Hepatocyte (in vitro differentiated cells): ENCODE measurements at regions not wholly inside any gene's neighbourhood (a gene's known extent, or its start where the extent isn't known, plus 50 kb on each side); places are given as distances from the start of the nearest gene placed in this dataset.

ENCODE experiments used
- DNase-seq: peaks from one replicate; pipeline ENCODE4 v3.0.0-alpha.2; 2016; ENCODE audit warnings: low spot score
- H2AFZ ChIP-seq: fragments of 200-600 bp; sonication (generic); 2 replicates; pipeline ENCODE4 v1.6.0; 2016; ENCODE audit warnings: antibody characterized with exemption, mild to moderate bottlenecking
- H3K27ac ChIP-seq: fragments of 200-600 bp; sonication (generic); 2 replicates; pipeline ENCODE4 v1.5.1; 2016; ENCODE audit warnings: mild to moderate bottlenecking
- H3K27me3 ChIP-seq: fragments of 200-600 bp; sonication (generic); 2 replicates; pipeline ENCODE4 v1.6.1; 2016
- H3K36me3 ChIP-seq: fragments of 200-600 bp; sonication (generic); replicated peaks from 2 replicates; pipeline ENCODE4 v1.5.1; 2016; ENCODE audit warnings: low read depth; ENCODE audit not compliant: insufficient read depth
- H3K4me1 ChIP-seq: fragments of 200-600 bp; sonication (generic); 2 replicates; pipeline ENCODE4 v1.5.1; 2016; ENCODE audit warnings: mild to moderate bottlenecking, moderate library complexity; ENCODE audit not compliant: insufficient read depth
- H3K4me2 ChIP-seq: fragments of 200-600 bp; sonication (generic); 2 replicates; pipeline ENCODE4 v1.6.0; 2016
- H3K4me3 ChIP-seq: fragments of 200-600 bp; sonication (generic); 2 replicates; pipeline ENCODE4 v1.5.1; 2016; ENCODE audit warnings: mild to moderate bottlenecking
- H3K79me2 ChIP-seq: fragments of 200-600 bp; sonication (generic); 2 replicates; pipeline ENCODE4 v1.6.0; 2017; ENCODE audit warnings: mild to moderate bottlenecking
- H3K9me2 ChIP-seq: fragments of 200-600 bp; sonication (generic); replicated peaks from 2 replicates; pipeline ENCODE4 v1.6.0; 2017; ENCODE audit warnings: mild to moderate bottlenecking; ENCODE audit not compliant: insufficient read depth
- H3K9me3 ChIP-seq: fragments of 200-600 bp; sonication (generic); 2 replicates; pipeline ENCODE4 v1.5.1; 2016; ENCODE audit warnings: low read depth, mild to moderate bottlenecking
- H4K20me1 ChIP-seq: fragments of 200-600 bp; sonication (generic); 2 replicates; pipeline ENCODE4 v1.6.0; 2016; ENCODE audit warnings: mild to moderate bottlenecking; ENCODE audit not compliant: insufficient read depth, poor library complexity, severe bottlenecking
- EZH2 ChIP-seq: fragments of 200-600 bp; sonication (generic); IDR thresholded peaks from 2 replicates; pipeline ENCODE4 v1.6.1; 2016; ENCODE audit warnings: antibody characterized with exemption, mild to moderate bottlenecking, borderline replicate concordance
- EZH2phosphoT487 ChIP-seq: fragments of 200-600 bp; sonication (generic); IDR thresholded peaks from one replicate; pipeline ENCODE4 v1.6.1; 2018; ENCODE audit warnings: antibody characterized with exemption, mild to moderate bottlenecking, low read depth, moderate library complexity; ENCODE audit not compliant: unreplicated experiment, severe bottlenecking
- WGBS: methylation state at CpG from one replicate; pipeline ENCODE4 v1.1.6; 2016; ENCODE audit warnings: low lambda C conversion rate; ENCODE audit errors: missing lambda C conversion rate; 5-methylcytosine and 5-hydroxymethylcytosine counted together
- TF ChIP-seq, protein P1 (sequence below): fragments of 200-600 bp; sonication (generic); IDR thresholded peaks from 2 replicates; pipeline ENCODE4 v1.5.1; 2016; ENCODE audit warnings: antibody characterized with exemption, mild to moderate bottlenecking; ENCODE audit not compliant: poor library complexity

- Histone ChIP-seq H3K4me1 (no peaks in the 10 kb centered on the region), H2AFZ (no peak overlapping the region), H3K4me2 (no peak overlapping the region), H3K36me3 (no peaks in the 10 kb centered on the region), H4K20me1 (no peaks in the 10 kb centered on the region), H3K4me3 (no peak overlapping the region), H3K27ac (no peak overlapping the region), H3K79me2 (no peaks in the 10 kb centered on the region), H3K27me3 (no peaks in the 10 kb centered on the region), H3K9me2 (no peaks in the 10 kb centered on the region), H3K9me3 (no peaks in the 10 kb centered on the region)
- DNase-seq = no peak
- WGBS = 89% methylated on average over 2 of the region's 2 CpGs
- TF ChIP-seq EZH2phosphoT487 (no peak), EZH2 (no peak)
- TF ChIP-seq, protein P1, sequence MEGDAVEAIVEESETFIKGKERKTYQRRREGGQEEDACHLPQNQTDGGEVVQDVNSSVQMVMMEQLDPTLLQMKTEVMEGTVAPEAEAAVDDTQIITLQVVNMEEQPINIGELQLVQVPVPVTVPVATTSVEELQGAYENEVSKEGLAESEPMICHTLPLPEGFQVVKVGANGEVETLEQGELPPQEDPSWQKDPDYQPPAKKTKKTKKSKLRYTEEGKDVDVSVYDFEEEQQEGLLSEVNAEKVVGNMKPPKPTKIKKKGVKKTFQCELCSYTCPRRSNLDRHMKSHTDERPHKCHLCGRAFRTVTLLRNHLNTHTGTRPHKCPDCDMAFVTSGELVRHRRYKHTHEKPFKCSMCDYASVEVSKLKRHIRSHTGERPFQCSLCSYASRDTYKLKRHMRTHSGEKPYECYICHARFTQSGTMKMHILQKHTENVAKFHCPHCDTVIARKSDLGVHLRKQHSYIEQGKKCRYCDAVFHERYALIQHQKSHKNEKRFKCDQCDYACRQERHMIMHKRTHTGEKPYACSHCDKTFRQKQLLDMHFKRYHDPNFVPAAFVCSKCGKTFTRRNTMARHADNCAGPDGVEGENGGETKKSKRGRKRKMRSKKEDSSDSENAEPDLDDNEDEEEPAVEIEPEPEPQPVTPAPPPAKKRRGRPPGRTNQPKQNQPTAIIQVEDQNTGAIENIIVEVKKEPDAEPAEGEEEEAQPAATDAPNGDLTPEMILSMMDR = no peak
Observed at GRCh38 chr4:160044693-160045092, 941.8 kb downstream of the RAPGEF2 start.

DNA sequence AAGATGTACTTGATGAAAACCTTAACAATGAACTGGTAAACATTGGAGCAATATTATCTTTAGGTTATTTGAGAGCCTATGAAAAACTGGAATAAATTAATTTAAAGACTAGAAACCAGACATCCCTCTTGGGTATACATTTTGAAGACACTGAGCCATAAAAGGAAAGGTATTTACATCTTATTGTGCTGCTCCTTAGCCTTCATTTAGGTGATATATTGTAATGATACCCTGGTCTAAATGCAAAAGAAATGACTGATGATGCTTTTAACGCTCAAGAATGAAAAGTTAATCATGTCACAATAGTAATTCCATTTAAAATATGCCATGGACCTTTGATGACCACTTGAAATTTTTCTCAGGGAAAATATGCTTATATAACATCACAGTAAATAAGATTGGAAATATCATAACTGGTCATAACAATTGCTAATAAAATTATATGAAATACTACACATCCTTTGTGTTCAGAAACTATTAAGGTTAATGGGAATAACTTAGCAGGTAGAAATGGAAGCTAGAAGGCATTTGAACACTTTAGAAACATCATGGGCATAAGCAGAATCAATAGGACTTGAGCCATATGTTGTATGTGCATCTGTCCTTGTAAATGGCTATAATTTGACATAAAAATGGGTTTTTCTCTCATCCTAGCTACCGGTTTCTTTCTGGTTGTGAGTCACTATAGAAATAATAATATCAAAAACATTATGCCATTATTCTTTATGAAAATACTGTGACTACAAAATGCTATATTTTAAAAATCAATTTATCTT, 979.7 kb downstream of the RAPGEF2 start:
- H2AFZ ChIP-seq = no peak overlapping the region
- H3K9me2 ChIP-seq = no peaks in the 10 kb centered on the region
- H3K27ac ChIP-seq = no peak overlapping the region
- no peak overlapping the region for H3K4me2 ChIP-seq
- no peaks in the 10 kb centered on the region for H3K36me3 ChIP-seq
- WGBS = 94% methylated on average over 2 of the region's 2 CpGs
- H3K4me3 ChIP-seq = no peak overlapping the region
- no peaks in the 10 kb centered on the region for H3K9me3 ChIP-seq
- H4K20me1 ChIP-seq = no peaks in the 10 kb centered on the region
- H3K4me1 ChIP-seq = no peaks in the 10 kb centered on the region
- H3K79me2 ChIP-seq = no peaks in the 10 kb centered on the region
- H3K27me3 ChIP-seq = no peaks in the 10 kb centered on the region
- no peak for TF ChIP-seq EZH2phosphoT487
- TF ChIP-seq, protein P1 = no peak
- no peak for TF ChIP-seq EZH2
- DNase-seq = no peak

DNA sequence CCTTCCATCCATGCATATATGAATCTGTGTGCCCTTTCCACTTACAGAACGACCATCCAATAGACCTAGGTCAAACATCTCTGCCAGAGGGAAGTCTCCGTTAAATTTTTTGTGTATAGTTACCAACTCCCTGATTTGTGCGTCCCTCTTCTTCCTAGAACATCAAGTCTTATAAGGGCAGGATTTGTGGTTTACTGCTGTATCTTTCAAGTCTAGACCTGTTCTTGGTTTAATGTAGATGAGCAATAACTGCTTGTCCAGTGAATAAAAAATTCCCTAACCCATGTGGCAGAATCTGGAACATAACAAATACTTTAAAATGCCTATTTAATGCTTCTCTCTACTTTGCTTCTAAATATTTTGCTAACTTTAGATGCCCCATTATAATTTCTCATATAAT, 988.8 kb downstream of the RAPGEF2 start:
- H3K4me1 ChIP-seq = no peaks in the 10 kb centered on the region
- no peak overlapping the region for H3K27ac ChIP-seq
- WGBS = 84% methylated on average over 3 of the region's 3 CpGs
- H4K20me1 ChIP-seq = no peaks in the 10 kb centered on the region
- H2AFZ ChIP-seq = no peak overlapping the region
- TF ChIP-seq EZH2 (no peak), EZH2phosphoT487 (no peak)
- TF ChIP-seq, protein P1 = no peak
- H3K9me2 ChIP-seq = no peaks in the 10 kb centered on the region
- H3K27me3 ChIP-seq = no peaks in the 10 kb centered on the region
- no peaks in the 10 kb centered on the region for H3K9me3 ChIP-seq
- H3K4me3 ChIP-seq = no peak overlapping the region
- H3K79me2 ChIP-seq = no peaks in the 10 kb centered on the region
- H3K36me3 ChIP-seq = no peaks in the 10 kb centered on the region
- no peak for DNase-seq
- no peak overlapping the region for H3K4me2 ChIP-seq

- no peaks in the 10 kb centered on the region for H3K9me2 ChIP-seq
- H4K20me1 ChIP-seq = no peaks in the 10 kb centered on the region
- H3K4me2 ChIP-seq = no peak overlapping the region
- H3K4me3 ChIP-seq = no peak overlapping the region
- no peaks in the 10 kb centered on the region for H3K4me1 ChIP-seq
- H3K27ac ChIP-seq = no peak overlapping the region
- H3K79me2 ChIP-seq = no peaks in the 10 kb centered on the region
- no peaks in the 10 kb centered on the region for H3K27me3 ChIP-seq
- no peak for DNase-seq
- H3K36me3 ChIP-seq = no peaks in the 10 kb centered on the region
- 97% methylated on average over 1 of the region's 1 CpG for WGBS
- H3K9me3 ChIP-seq = no peaks in the 10 kb centered on the region
- H2AFZ ChIP-seq = no peak overlapping the region
- TF ChIP-seq, protein P1 = no peak
- TF ChIP-seq EZH2phosphoT487 (no peak), EZH2 (no peak)
Observed at GRCh38 chr4:160100316-160100715, 997.4 kb downstream of the RAPGEF2 start.
